ENCODE measurements at regions not wholly inside any gene's neighbourhood (a gene's known extent, or its start where the extent isn't known, plus 50 kb on each side); places are given as distances from the start of the nearest gene placed in this dataset.

- no peaks in the 10 kb centered on the region for H3K36me3 ChIP-seq
- intact Hi-C loops (cut with DNase I; ENCODE audit: low total_unique reads) = loop anchor here (10.0 kb wide), 1 partner anchor 1383 kb away; no protein-coding TSS in a partner anchor
- H3K4me1 ChIP-seq = no peaks in the 10 kb centered on the region
- no peak overlapping the region for H3K4me3 ChIP-seq
- H3K27me3 ChIP-seq = no peaks in the 10 kb centered on the region
- no peak overlapping the region for H3K27ac ChIP-seq
- no peak for DNase-seq (ENCODE audit: low spot score in 2 of 2)
- no peaks in the 10 kb centered on the region for H3K9me3 ChIP-seq
- TF ChIP-seq POLR2AphosphoS5 (IDR thresholded peaks at IDR 0.05) = no peak
- TF ChIP-seq CTCF (IDR thresholded peaks at IDR 0.05) = no peak
- no peak for TF ChIP-seq POLR2A (IDR thresholded peaks at IDR 0.05)
Observed at GRCh38 chr6:128641703-128642102, 121.3 kb upstream of the PTPRK start.

GRCh38 chr6:128638817-128639216, 118.4 kb upstream of the PTPRK start:
- H3K4me3 ChIP-seq = no peak overlapping the region
- no peaks in the 10 kb centered on the region for H3K9me3 ChIP-seq
- H3K4me1 ChIP-seq = no peaks in the 10 kb centered on the region
- no peak overlapping the region for H3K27ac ChIP-seq
- intact Hi-C loops (cut with DNase I; ENCODE audit: low total_unique reads) = no loop called here
- no peak for TF ChIP-seq POLR2AphosphoS5 (IDR thresholded peaks at IDR 0.05)
- no peak for TF ChIP-seq POLR2A (IDR thresholded peaks at IDR 0.05)
- TF ChIP-seq CTCF (IDR thresholded peaks at IDR 0.05) = no peak
- DNase-seq (ENCODE audit: low spot score in 2 of 2) = no peak
- no peaks in the 10 kb centered on the region for H3K27me3 ChIP-seq
- no peaks in the 10 kb centered on the region for H3K36me3 ChIP-seq

GRCh38 chr6:128635219-128635618, 114.8 kb upstream of the PTPRK start:
- DNase-seq (ENCODE audit: low spot score in 2 of 2) = no peak
- Histone ChIP-seq H3K9me3 (no peaks in the 10 kb centered on the region), H3K4me3 (no peak overlapping the region), H3K27ac (no peak overlapping the region), H3K4me1 (no peaks in the 10 kb centered on the region), H3K27me3 (no peaks in the 10 kb centered on the region), H3K36me3 (no peaks in the 10 kb centered on the region)
- intact Hi-C loops (cut with DNase I; ENCODE audit: low total_unique reads) = no loop called here
- TF ChIP-seq POLR2AphosphoS5 (IDR thresholded peaks at IDR 0.05) = no peak
- no peak for TF ChIP-seq CTCF (IDR thresholded peaks at IDR 0.05)
- TF ChIP-seq POLR2A (IDR thresholded peaks at IDR 0.05) = no peak

- Histone ChIP-seq H3K27me3 (no peaks in the 10 kb centered on the region), H3K4me3 (no peak overlapping the region), H3K27ac (no peak overlapping the region), H3K4me1 (no peaks in the 10 kb centered on the region), H3K36me3 (no peaks in the 10 kb centered on the region), H3K9me3 (no peaks in the 10 kb centered on the region)
- intact Hi-C loops (cut with DNase I; ENCODE audit: low total_unique reads) = no loop called here
- no peak for DNase-seq (ENCODE audit: low spot score in 2 of 2)
- no peak for TF ChIP-seq POLR2AphosphoS5 (IDR thresholded peaks at IDR 0.05)
- no peak for TF ChIP-seq POLR2A (IDR thresholded peaks at IDR 0.05)
Observed at GRCh38 chr6:128632131-128632530, 111.7 kb upstream of the PTPRK start.

- no peaks in the 10 kb centered on the region for H3K4me1 ChIP-seq
- no peaks in the 10 kb centered on the region for H3K36me3 ChIP-seq
- TF ChIP-seq POLR2AphosphoS5 (IDR thresholded peaks at IDR 0.05) (no peak), CTCF (IDR thresholded peaks at IDR 0.05) (no peak), POLR2A (IDR thresholded peaks at IDR 0.05) (no peak)
- no peak overlapping the region for H3K4me3 ChIP-seq
- no peak for DNase-seq (ENCODE audit: low spot score in 2 of 2)
- no peaks in the 10 kb centered on the region for H3K27me3 ChIP-seq
- H3K9me3 ChIP-seq = no peaks in the 10 kb centered on the region
- intact Hi-C loops (cut with DNase I; ENCODE audit: low total_unique reads) = no loop called here
- H3K27ac ChIP-seq = no peak overlapping the region
Observed at GRCh38 chr6:128631031-128631430, 110.6 kb upstream of the PTPRK start.

- intact Hi-C loops (cut with DNase I; ENCODE audit: low total_unique reads) = no loop called here
- Histone ChIP-seq H3K36me3 (no peaks in the 10 kb centered on the region), H3K27me3 (no peaks in the 10 kb centered on the region), H3K4me3 (no peak overlapping the region), H3K27ac (no peak overlapping the region), H3K4me1 (no peaks in the 10 kb centered on the region), H3K9me3 (no peaks in the 10 kb centered on the region)
- no peak for TF ChIP-seq POLR2A (IDR thresholded peaks at IDR 0.05)
- TF ChIP-seq POLR2AphosphoS5 (IDR thresholded peaks at IDR 0.05) = no peak
- no peak for DNase-seq (ENCODE audit: low spot score in 2 of 2)
Observed at GRCh38 chr6:128630213-128630612, 109.8 kb upstream of the PTPRK start.

Measured in breast epithelium (tissue), 4 donors.